GM20000 (cell line): ENCODE measurements at regions not wholly inside any gene's neighbourhood (a gene's known extent, or its start where the extent isn't known, plus 50 kb on each side); places are given as distances from the start of the nearest gene placed in this dataset.

ENCODE experiments used
- DNase-seq: peaks from one replicate; pipeline ENCODE4 v3.0.0; 2012; ENCODE audit warnings: low spot score
- CTCF ChIP-seq: IDR thresholded peaks from 2 replicates; pipeline ENCODE4 v1.5.1; 2012; ENCODE audit warnings: mild to moderate bottlenecking, control low read depth; ENCODE audit errors: extremely low read depth, missing control alignments

GRCh38 chr1:30274173-30274970 lies 449.0 kb downstream of the MATN1 start:
- TF ChIP-seq CTCF: no peak

GRCh38 chr1:30273456-30273855 lies 449.9 kb downstream of the MATN1 start:
- DNase-seq: no peak
- no peak for TF ChIP-seq CTCF

More at GRCh38 chr1:30274173-30274970, 449.0 kb downstream of the MATN1 start:
- DNase-seq: no peak

- no peak for TF ChIP-seq CTCF
- DNase-seq: no peak
Measured at GRCh38 chr1:30273021-30273325, 450.4 kb downstream of the MATN1 start.

- no peak for DNase-seq
- TF ChIP-seq CTCF: no peak
Measured at GRCh38 chr1:30272277-30273020, 450.9 kb downstream of the MATN1 start.

GRCh38 chr1:30271401-30272276 lies 451.7 kb downstream of the MATN1 start:
- TF ChIP-seq CTCF: no peak
- no peak for DNase-seq

- no peak for TF ChIP-seq CTCF
Measured at GRCh38 chr1:30270461-30270860, 452.9 kb downstream of the MATN1 start.

More at GRCh38 chr1:30270461-30270860, 452.9 kb downstream of the MATN1 start:
- DNase-seq: no peak
